Endothelial cell of umbilical vein (primary cell): ENCODE measurements at regions not wholly inside any gene's neighbourhood (a gene's known extent, or its start where the extent isn't known, plus 50 kb on each side); places are given as distances from the start of the nearest gene placed in this dataset.

Experiments
- BruUV-seq: library from RNA; stranded (reverse); fragments of 400-500 nt; replicated peaks from 2 replicates; lab custom pipeline; 2021; lab: Mats Ljungman, UMichigan
- CTCF ChIA-PET: fragments of 300-600, 350-600 bp; sonication (Branson Sonifier 250); formaldehyde crosslinking; loops from one replicate; lab custom pipeline; 2021; ENCODE audit warnings: antibody characterized with exemption, inconsistent platforms; lab: Charles Lee
- POLR2A ChIA-PET: fragments of 300-600, 350-600 bp; sonication (Branson Sonifier 250); formaldehyde crosslinking; loops from one replicate; lab custom pipeline; 2021; ENCODE audit warnings: antibody characterized with exemption, inconsistent platforms; lab: Charles Lee
- DNase-seq: peaks from one replicate; pipeline ENCODE4 v3.0.0-alpha.2; 2011; ENCODE audit warnings: low read depth, low spot score
- FAIRE-seq: peaks from 2 replicates; lab custom pipeline; 2011; peaks lifted over from hg19 to GRCh38; lab: Jason Lieb, UNC
- H2AFZ ChIP-seq: 2 replicates; pipeline ENCODE4 v1.6.0; 2012; ENCODE audit warnings: low read depth, low read length, control low read depth, inconsistent platforms
- H3K27ac ChIP-seq: 2 replicates; pipeline ENCODE4 v1.5.1; 2011; ENCODE audit warnings: low read depth, mild to moderate bottlenecking, control low read depth, low read length, moderate library complexity; ENCODE audit not compliant: insufficient read depth
- H3K27me3 ChIP-seq, 2 experiments: 2 replicates each; pipeline versions ENCODE4 v1.6.0 to v1.6.1; 2011; ENCODE audit warnings: low read length in 2 of 2, mixed read lengths in 1 of 2; ENCODE audit not compliant: control insufficient read depth in 2 of 2, insufficient read depth in 2 of 2
- H3K36me3 ChIP-seq, 2 experiments: 2 replicates in 1 of 2; 3 replicates in 1 of 2; pipeline ENCODE4 v1.5.1; 2011; ENCODE audit warnings: low read length in 2 of 2, mild to moderate bottlenecking in 1 of 2, moderate library complexity in 1 of 2; ENCODE audit not compliant: control insufficient read depth in 2 of 2, insufficient read depth in 2 of 2; ENCODE audit errors: extremely low read depth in 1 of 2
- H3K4me1 ChIP-seq: 3 replicates; pipeline ENCODE4 v1.5.1; 2011; ENCODE audit warnings: mild to moderate bottlenecking, low read length; ENCODE audit not compliant: control insufficient read depth, insufficient read depth; ENCODE audit errors: extremely low read depth
- H3K4me2 ChIP-seq: 2 replicates; pipeline ENCODE4 v1.6.1; 2011; ENCODE audit warnings: low read length, control low read depth, mixed read lengths; ENCODE audit not compliant: insufficient read depth
- H3K4me3 ChIP-seq, 3 experiments: fragments of 200-600 bp in 1 of 3; sonication (generic), shearing (Covaris generic) in 1 of 3; replicated peaks in 1 of 3; 2 replicates each; pipeline ENCODE4 v1.5.1; 2011 to 2016; ENCODE audit warnings: control low read depth in 3 of 3, low read length in 3 of 3, mild to moderate bottlenecking in 2 of 3, inconsistent platforms in 1 of 3, low read depth in 1 of 3, moderate library complexity in 1 of 3; ENCODE audit not compliant: insufficient read depth in 1 of 3
- H3K79me2 ChIP-seq: 2 replicates; pipeline ENCODE4 v1.6.0; 2012; ENCODE audit warnings: low read length, inconsistent platforms; ENCODE audit not compliant: control insufficient read depth, insufficient read depth
- H3K9ac ChIP-seq: replicated peaks from 2 replicates; pipeline ENCODE3; 2011; ENCODE audit warnings: low read length, control low read depth; ENCODE audit not compliant: insufficient read depth; ENCODE audit errors: extremely low read depth
- H3K9me1 ChIP-seq: replicated peaks from 3 replicates; pipeline ENCODE4 v1.6.0; 2011; ENCODE audit warnings: mild to moderate bottlenecking, low read length; ENCODE audit not compliant: control insufficient read depth, insufficient read depth; ENCODE audit errors: extremely low read depth
- H3K9me3 ChIP-seq: replicated peaks from 2 replicates; pipeline ENCODE4 v1.5.1; 2012; ENCODE audit warnings: low read length, inconsistent platforms; ENCODE audit not compliant: control insufficient read depth, insufficient read depth
- H4K20me1 ChIP-seq: replicated peaks from 2 replicates; pipeline ENCODE3; 2011; ENCODE audit warnings: mild to moderate bottlenecking, low read length; ENCODE audit not compliant: control insufficient read depth, insufficient read depth; ENCODE audit errors: extremely low read depth
- CTCF ChIP-seq, 2 donors: IDR thresholded peaks; 1 replicate in 1 of 2; 2 replicates in 1 of 2; pipeline ENCODE4 v1.5.1; 2011; ENCODE audit warnings: low read length in 2 of 2, mild to moderate bottlenecking in 2 of 2, moderate library complexity in 2 of 2, control low read depth in 1 of 2, inconsistent platforms in 1 of 2, low read depth in 1 of 2; ENCODE audit not compliant: insufficient read depth in 1 of 2; ENCODE audit errors: extremely low read depth in 1 of 2
- EZH2 ChIP-seq: IDR thresholded peaks from 2 replicates; pipeline ENCODE4 v1.6.1; 2012; ENCODE audit warnings: borderline replicate concordance, low read depth, mild to moderate bottlenecking, moderate library complexity, low read length, inconsistent platforms; ENCODE audit not compliant: severe bottlenecking
- FOS ChIP-seq: IDR thresholded peaks from 2 replicates; pipeline ENCODE4 v1.6.1; 2011; ENCODE audit warnings: mild to moderate bottlenecking, low read length, moderate library complexity, borderline replicate concordance; ENCODE audit not compliant: insufficient read depth
- GATA2 ChIP-seq: IDR thresholded peaks from 2 replicates; pipeline ENCODE4 v1.7.0; 2011; ENCODE audit warnings: low read depth, mild to moderate bottlenecking, moderate library complexity, mixed read lengths, low read length; ENCODE audit not compliant: insufficient read length, insufficient read depth
- JUN ChIP-seq: IDR thresholded peaks from 2 replicates; pipeline ENCODE4 v1.6.1; 2011; ENCODE audit warnings: borderline replicate concordance, low read depth; ENCODE audit not compliant: insufficient read length, insufficient read depth
- MYC ChIP-seq: IDR thresholded peaks from one replicate; pipeline ENCODE4 v1.6.1; 2011; ENCODE audit warnings: mild to moderate bottlenecking, low read depth, low read length
- POLR2A ChIP-seq: IDR thresholded peaks from 2 replicates; pipeline ENCODE4 v1.6.1; 2012; ENCODE audit warnings: low read depth, mild to moderate bottlenecking, control low read depth, low read length
- POLR2AphosphoS5 ChIP-seq: IDR thresholded peaks from 2 replicates; pipeline ENCODE4 v1.6.1; 2012; ENCODE audit warnings: low read depth, mild to moderate bottlenecking, control low read depth, low read length, moderate library complexity; ENCODE audit not compliant: insufficient read depth
- dilution Hi-C: fragments of 300-500 bp; cut with MboI; formaldehyde crosslinking; loops from one replicate; pipeline ENCODE4 v1.15.0; 2019; ENCODE audit warnings: low sequenced_read_pairs; ENCODE audit not compliant: extremely low pct_ligation_motif_present
- intact Hi-C: fragments of 100-400 bp; cut with micrococcal nuclease; formaldehyde crosslinking; loops from one replicate; pipeline ENCODE4 v1.10.0; 2022
- TF ChIP-seq, protein P1 (sequence below): IDR thresholded peaks from 2 replicates; pipeline ENCODE4 v1.6.1; 2011; ENCODE audit not compliant: insufficient read depth, insufficient read length

DNA sequence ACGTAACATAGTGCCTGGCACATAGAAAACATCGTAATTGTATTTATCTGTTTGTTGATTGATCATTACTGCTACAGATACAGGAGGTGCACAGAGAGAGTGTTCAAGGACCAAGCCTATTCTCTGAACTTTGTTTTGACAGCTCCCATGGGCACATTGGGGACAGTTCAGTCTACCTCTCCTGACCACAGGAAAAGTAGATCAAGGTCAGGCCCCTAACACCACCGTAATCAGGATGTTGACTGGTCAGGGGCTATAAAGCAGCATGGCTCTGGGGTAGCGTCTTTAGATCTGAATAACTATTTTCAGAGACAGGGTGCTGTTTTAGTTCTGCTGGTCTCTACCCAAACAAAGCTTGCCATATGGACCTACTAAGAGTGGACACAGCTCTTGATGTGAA lies 223.1 kb upstream of the IRF2BP2 start:
- Histone ChIP-seq H3K9ac (no peak overlapping the region), H3K36me3 (no peaks in the 10 kb centered on the region), H3K9me1 (no peaks in the 10 kb centered on the region), H3K27ac (no peak overlapping the region), H3K9me3 (no peaks in the 10 kb centered on the region), H3K4me2 (no peak overlapping the region), H2AFZ (no peak overlapping the region), H3K27me3 (peaks cover 6% of the 10 kb centered on the region in 2 experiments), H3K4me1 (no peaks in the 10 kb centered on the region), H3K4me3 (no peak overlapping the region), H3K79me2 (no peaks in the 10 kb centered on the region), H4K20me1 (no peaks in the 10 kb centered on the region)
- DNase-seq (no peak), FAIRE-seq (no peak)
- intact Hi-C loops (no loop called here), dilution Hi-C loops (loop anchor here (25.0 kb wide), 1 partner anchor 96 kb away; no protein-coding TSS in a partner anchor)
- ChIA-PET POLR2A (no interaction called here), CTCF (interaction anchor here (1.2 kb wide), 1 partner anchor 251 kb away, joined by 4 read pairs; no protein-coding TSS in a partner anchor)
- TF ChIP-seq FOS (no peak), POLR2A (no peak), GATA2 (no peak), CTCF (IDR thresholded peaks at IDR 0.05; ENCODE audit: extremely low read depth in 1 of 2, insufficient read depth in 1 of 2, low read depth in 1 of 2, low read length in 2 of 2) (no peak), EZH2 (no peak), MYC (no peak), JUN (no peak), POLR2AphosphoS5 (no peak)
- TF ChIP-seq, protein P1, sequence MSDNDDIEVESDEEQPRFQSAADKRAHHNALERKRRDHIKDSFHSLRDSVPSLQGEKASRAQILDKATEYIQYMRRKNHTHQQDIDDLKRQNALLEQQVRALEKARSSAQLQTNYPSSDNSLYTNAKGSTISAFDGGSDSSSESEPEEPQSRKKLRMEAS, result no peak
- no TSS peak for BruUV-seq
